HEK293 (cell line): ENCODE measurements at regions not wholly inside any gene's neighbourhood (a gene's known extent, or its start where the extent isn't known, plus 50 kb on each side); places are given as distances from the start of the nearest gene placed in this dataset.
A peak's percentile ranks its signal among the peaks of the same experiment; 100 is the strongest.

Experiments
- BCL11A ChIP-seq: fragments of 450-650 bp; formaldehyde crosslinking; IDR thresholded peaks from 2 replicates; pipeline ENCODE4 v1.5.1; 2016; ENCODE audit warnings: low read depth, missing biosample characterization, missing genetic modification characterization
- IKZF3 ChIP-seq: fragments of 450-650 bp; IDR thresholded peaks from 2 replicates; pipeline ENCODE4 v1.5.0; 2018; ENCODE audit warnings: missing biosample characterization, mild to moderate bottlenecking, missing genetic modification characterization, moderate library complexity
- MEIS1 ChIP-seq: sonication (generic); formaldehyde crosslinking; IDR thresholded peaks from 2 replicates; pipeline ENCODE4 v1.8.1; 2022; ENCODE audit warnings: missing genetic modification reagents, mild to moderate bottlenecking, borderline replicate concordance
- OSR2 ChIP-seq: fragments of 450-650 bp; formaldehyde crosslinking; IDR thresholded peaks from 2 replicates; pipeline ENCODE4 v1.5.1; 2016; ENCODE audit warnings: missing biosample characterization, missing genetic modification characterization
- SALL2 ChIP-seq: fragments of 450-650 bp; formaldehyde crosslinking; IDR thresholded peaks from 2 replicates; pipeline ENCODE4 v1.5.0; 2017; ENCODE audit warnings: missing biosample characterization, mild to moderate bottlenecking, missing genetic modification characterization, borderline replicate concordance
- SCRT1 ChIP-seq: fragments of 450-650 bp; formaldehyde crosslinking; IDR thresholded peaks from 2 replicates; pipeline ENCODE4 v1.5.1; 2016; ENCODE audit warnings: missing biosample characterization, missing genetic modification characterization, borderline replicate concordance
- ZBTB17 ChIP-seq: fragments of 450-650 bp; formaldehyde crosslinking; IDR thresholded peaks from 2 replicates; pipeline ENCODE4 v1.5.1; 2016; ENCODE audit warnings: missing biosample characterization, missing genetic modification characterization
- ZFHX2 ChIP-seq: fragments of 450-650 bp; formaldehyde crosslinking; conservative IDR thresholded peaks from 2 replicates; pipeline ENCODE4 v1.5.1; 2016; ENCODE audit warnings: missing biosample characterization, missing genetic modification characterization
- ZFP41 ChIP-seq: fragments of 450-650 bp; formaldehyde crosslinking; IDR thresholded peaks from 2 replicates; pipeline ENCODE4 v1.5.1; 2016; ENCODE audit warnings: missing biosample characterization, missing genetic modification characterization, borderline replicate concordance
- ZNF157 ChIP-seq: fragments of 450-650 bp; formaldehyde crosslinking; IDR thresholded peaks from 2 replicates; pipeline ENCODE4 v1.5.1; 2016; ENCODE audit warnings: missing biosample characterization, missing genetic modification characterization
- ZNF2 ChIP-seq: fragments of 450-650 bp; formaldehyde crosslinking; IDR thresholded peaks from 2 replicates; pipeline ENCODE4 v1.5.1; 2016; ENCODE audit warnings: missing biosample characterization, missing genetic modification characterization
- ZNF221 ChIP-seq: fragments of 450-650 bp; formaldehyde crosslinking; IDR thresholded peaks from 2 replicates; pipeline ENCODE4 v1.5.1; 2017; ENCODE audit warnings: missing biosample characterization, missing genetic modification characterization, borderline replicate concordance
- ZNF530 ChIP-seq: fragments of 450-650 bp; formaldehyde crosslinking; IDR thresholded peaks from 2 replicates; pipeline ENCODE4 v1.5.1; 2016; ENCODE audit warnings: low read depth, missing biosample characterization, missing genetic modification characterization
- ZNF610 ChIP-seq: fragments of 450-650 bp; formaldehyde crosslinking; IDR thresholded peaks from 2 replicates; pipeline ENCODE4 v1.5.1; 2016; ENCODE audit warnings: missing biosample characterization, missing genetic modification characterization, borderline replicate concordance
- ZNF76 ChIP-seq: fragments of 450-650 bp; formaldehyde crosslinking; IDR thresholded peaks from 2 replicates; pipeline ENCODE4; 2016; ENCODE audit warnings: low read depth, missing biosample characterization, missing genetic modification characterization, borderline replicate concordance
- ZNF777 ChIP-seq: fragments of 450-650 bp; formaldehyde crosslinking; IDR thresholded peaks from 2 replicates; pipeline ENCODE4 v1.5.1; 2017; ENCODE audit warnings: missing biosample characterization, missing genetic modification characterization, borderline replicate concordance
- ZNF791 ChIP-seq: fragments of 450-650 bp; formaldehyde crosslinking; IDR thresholded peaks from 2 replicates; pipeline ENCODE4 v1.5.1; 2016; ENCODE audit warnings: missing biosample characterization, missing genetic modification characterization
- TF ChIP-seq, protein P1 (sequence below): fragments of 450-650 bp; formaldehyde crosslinking; IDR thresholded peaks from 2 replicates; pipeline ENCODE4 v1.5.1; 2017; ENCODE audit warnings: missing biosample characterization, missing genetic modification characterization
- TF ChIP-seq, protein P2 (sequence below): fragments of 450-650 bp; formaldehyde crosslinking; IDR thresholded peaks from 2 replicates; pipeline ENCODE4 v1.5.1; 2017; ENCODE audit warnings: missing biosample characterization, missing genetic modification characterization
- TF ChIP-seq, protein P3 (sequence below): fragments of 450-650 bp; formaldehyde crosslinking; IDR thresholded peaks from 2 replicates; pipeline ENCODE4 v1.5.1; 2016; ENCODE audit warnings: missing biosample characterization, missing genetic modification characterization
- TF ChIP-seq, protein P4 (sequence below): fragments of 450-650 bp; formaldehyde crosslinking; conservative IDR thresholded peaks from 2 replicates; pipeline ENCODE4 v1.5.1; 2016; ENCODE audit warnings: low read depth, missing biosample characterization, missing genetic modification characterization
- TF ChIP-seq, protein P5 (sequence below): fragments of 450-650 bp; formaldehyde crosslinking; IDR thresholded peaks from 2 replicates; pipeline ENCODE4 v1.5.1; 2016; ENCODE audit warnings: missing biosample characterization, missing genetic modification characterization
- TF ChIP-seq, protein P6 (sequence below): fragments of 450-650 bp; formaldehyde crosslinking; IDR thresholded peaks from 2 replicates; pipeline ENCODE4 v1.5.1; 2017; ENCODE audit warnings: missing biosample characterization, missing genetic modification characterization
- TF ChIP-seq, protein P7 (sequence below): fragments of 450-650 bp; formaldehyde crosslinking; IDR thresholded peaks from 2 replicates; pipeline ENCODE4 v1.5.1; 2016; ENCODE audit warnings: missing biosample characterization, missing genetic modification characterization

DNA sequence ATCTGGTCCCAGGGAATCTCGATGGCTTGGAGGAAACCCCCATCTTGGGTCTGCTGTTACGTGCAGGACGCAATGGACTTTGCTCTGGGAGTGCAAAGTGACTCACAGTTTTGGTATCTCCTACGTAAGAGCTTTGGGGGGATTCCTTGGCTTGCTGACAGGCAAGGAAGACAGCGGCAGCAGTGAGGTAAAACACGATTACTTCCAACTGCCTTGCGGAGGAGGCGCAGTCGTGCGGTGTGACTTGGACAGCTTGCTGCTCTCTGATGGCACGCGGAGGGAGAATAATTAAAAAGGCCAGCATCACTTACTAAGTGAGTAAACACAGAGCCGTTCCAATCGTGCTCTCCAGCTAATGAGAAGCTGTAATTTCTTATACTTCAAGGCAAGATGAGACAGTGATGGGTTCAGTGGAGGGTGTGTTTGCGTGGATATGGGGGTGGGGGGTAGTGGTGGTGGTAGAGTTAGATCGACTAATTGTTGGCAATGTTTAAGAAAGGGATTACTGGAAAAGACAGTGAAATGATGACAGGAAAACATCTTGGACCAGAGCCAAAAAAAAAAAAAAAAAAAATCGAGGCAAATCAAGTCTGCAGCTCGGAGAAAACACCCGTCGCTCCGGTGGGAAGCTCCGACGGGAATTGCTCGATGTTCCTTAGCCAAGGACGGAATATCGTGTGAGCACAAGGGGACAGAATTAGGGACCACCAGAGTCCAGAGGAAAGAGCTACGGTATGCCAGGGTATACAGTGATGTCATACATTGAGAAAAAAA lies 184.8 kb upstream of the ZFHX3 start (continued):
- TF ChIP-seq BCL11A (tag by site-specific recombination) = no peak; the same call in 1 of the 2 replicates
- TF ChIP-seq ZNF157 = no peak
- TF ChIP-seq ZNF791 = no peak
- TF ChIP-seq ZNF777 (tag by site-specific recombination) = peak; percentile 87; the same call in 1 of the 2 replicates
- no peak for TF ChIP-seq MEIS1 (CRISPR knock-in tag)
- TF ChIP-seq, protein P1, sequence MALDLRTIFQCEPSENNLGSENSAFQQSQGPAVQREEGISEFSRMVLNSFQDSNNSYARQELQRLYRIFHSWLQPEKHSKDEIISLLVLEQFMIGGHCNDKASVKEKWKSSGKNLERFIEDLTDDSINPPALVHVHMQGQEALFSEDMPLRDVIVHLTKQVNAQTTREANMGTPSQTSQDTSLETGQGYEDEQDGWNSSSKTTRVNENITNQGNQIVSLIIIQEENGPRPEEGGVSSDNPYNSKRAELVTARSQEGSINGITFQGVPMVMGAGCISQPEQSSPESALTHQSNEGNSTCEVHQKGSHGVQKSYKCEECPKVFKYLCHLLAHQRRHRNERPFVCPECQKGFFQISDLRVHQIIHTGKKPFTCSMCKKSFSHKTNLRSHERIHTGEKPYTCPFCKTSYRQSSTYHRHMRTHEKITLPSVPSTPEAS (tag by site-specific recombination) = no peak
- no peak for TF ChIP-seq SALL2
- TF ChIP-seq, protein P2, sequence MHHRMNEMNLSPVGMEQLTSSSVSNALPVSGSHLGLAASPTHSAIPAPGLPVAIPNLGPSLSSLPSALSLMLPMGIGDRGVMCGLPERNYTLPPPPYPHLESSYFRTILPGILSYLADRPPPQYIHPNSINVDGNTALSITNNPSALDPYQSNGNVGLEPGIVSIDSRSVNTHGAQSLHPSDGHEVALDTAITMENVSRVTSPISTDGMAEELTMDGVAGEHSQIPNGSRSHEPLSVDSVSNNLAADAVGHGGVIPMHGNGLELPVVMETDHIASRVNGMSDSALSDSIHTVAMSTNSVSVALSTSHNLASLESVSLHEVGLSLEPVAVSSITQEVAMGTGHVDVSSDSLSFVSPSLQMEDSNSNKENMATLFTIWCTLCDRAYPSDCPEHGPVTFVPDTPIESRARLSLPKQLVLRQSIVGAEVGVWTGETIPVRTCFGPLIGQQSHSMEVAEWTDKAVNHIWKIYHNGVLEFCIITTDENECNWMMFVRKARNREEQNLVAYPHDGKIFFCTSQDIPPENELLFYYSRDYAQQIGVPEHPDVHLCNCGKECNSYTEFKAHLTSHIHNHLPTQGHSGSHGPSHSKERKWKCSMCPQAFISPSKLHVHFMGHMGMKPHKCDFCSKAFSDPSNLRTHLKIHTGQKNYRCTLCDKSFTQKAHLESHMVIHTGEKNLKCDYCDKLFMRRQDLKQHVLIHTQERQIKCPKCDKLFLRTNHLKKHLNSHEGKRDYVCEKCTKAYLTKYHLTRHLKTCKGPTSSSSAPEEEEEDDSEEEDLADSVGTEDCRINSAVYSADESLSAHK (tag by site-specific recombination) = no peak
- TF ChIP-seq, protein P3, sequence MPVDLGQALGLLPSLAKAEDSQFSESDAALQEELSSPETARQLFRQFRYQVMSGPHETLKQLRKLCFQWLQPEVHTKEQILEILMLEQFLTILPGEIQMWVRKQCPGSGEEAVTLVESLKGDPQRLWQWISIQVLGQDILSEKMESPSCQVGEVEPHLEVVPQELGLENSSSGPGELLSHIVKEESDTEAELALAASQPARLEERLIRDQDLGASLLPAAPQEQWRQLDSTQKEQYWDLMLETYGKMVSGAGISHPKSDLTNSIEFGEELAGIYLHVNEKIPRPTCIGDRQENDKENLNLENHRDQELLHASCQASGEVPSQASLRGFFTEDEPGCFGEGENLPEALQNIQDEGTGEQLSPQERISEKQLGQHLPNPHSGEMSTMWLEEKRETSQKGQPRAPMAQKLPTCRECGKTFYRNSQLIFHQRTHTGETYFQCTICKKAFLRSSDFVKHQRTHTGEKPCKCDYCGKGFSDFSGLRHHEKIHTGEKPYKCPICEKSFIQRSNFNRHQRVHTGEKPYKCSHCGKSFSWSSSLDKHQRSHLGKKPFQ (tag by site-specific recombination) = peak; percentile 24; the same call in 1 of the 2 replicates
- TF ChIP-seq ZNF610 (tag by site-specific recombination) = no peak
- TF ChIP-seq ZNF76 (tag by site-specific recombination) = no peak
- TF ChIP-seq, protein P4, sequence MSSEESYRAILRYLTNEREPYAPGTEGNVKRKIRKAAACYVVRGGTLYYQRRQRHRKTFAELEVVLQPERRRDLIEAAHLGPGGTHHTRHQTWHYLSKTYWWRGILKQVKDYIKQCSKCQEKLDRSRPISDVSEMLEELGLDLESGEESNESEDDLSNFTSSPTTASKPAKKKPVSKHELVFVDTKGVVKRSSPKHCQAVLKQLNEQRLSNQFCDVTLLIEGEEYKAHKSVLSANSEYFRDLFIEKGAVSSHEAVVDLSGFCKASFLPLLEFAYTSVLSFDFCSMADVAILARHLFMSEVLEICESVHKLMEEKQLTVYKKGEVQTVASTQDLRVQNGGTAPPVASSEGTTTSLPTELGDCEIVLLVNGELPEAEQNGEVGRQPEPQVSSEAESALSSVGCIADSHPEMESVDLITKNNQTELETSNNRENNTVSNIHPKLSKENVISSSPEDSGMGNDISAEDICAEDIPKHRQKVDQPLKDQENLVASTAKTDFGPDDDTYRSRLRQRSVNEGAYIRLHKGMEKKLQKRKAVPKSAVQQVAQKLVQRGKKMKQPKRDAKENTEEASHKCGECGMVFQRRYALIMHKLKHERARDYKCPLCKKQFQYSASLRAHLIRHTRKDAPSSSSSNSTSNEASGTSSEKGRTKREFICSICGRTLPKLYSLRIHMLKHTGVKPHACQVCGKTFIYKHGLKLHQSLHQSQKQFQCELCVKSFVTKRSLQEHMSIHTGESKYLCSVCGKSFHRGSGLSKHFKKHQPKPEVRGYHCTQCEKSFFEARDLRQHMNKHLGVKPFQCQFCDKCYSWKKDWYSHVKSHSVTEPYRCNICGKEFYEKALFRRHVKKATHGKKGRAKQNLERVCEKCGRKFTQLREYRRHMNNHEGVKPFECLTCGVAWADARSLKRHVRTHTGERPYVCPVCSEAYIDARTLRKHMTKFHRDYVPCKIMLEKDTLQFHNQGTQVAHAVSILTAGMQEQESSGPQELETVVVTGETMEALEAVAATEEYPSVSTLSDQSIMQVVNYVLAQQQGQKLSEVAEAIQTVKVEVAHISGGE (tag by site-specific recombination) = 0 out of 2 replicates have a peak, but pooled peaks have one; percentile 27
- no peak for TF ChIP-seq ZNF221
- no peak for TF ChIP-seq ZNF530 (tag by site-specific recombination)
- TF ChIP-seq ZFHX2 (tag by site-specific recombination) = no peak
- TF ChIP-seq ZBTB17 (tag by site-specific recombination) = peak; percentile 63
- TF ChIP-seq, protein P5, sequence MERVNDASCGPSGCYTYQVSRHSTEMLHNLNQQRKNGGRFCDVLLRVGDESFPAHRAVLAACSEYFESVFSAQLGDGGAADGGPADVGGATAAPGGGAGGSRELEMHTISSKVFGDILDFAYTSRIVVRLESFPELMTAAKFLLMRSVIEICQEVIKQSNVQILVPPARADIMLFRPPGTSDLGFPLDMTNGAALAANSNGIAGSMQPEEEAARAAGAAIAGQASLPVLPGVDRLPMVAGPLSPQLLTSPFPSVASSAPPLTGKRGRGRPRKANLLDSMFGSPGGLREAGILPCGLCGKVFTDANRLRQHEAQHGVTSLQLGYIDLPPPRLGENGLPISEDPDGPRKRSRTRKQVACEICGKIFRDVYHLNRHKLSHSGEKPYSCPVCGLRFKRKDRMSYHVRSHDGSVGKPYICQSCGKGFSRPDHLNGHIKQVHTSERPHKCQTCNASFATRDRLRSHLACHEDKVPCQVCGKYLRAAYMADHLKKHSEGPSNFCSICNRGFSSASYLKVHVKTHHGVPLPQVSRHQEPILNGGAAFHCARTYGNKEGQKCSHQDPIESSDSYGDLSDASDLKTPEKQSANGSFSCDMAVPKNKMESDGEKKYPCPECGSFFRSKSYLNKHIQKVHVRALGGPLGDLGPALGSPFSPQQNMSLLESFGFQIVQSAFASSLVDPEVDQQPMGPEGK (tag by site-specific recombination) = no peak; the same call in none of the 2 replicates
- TF ChIP-seq IKZF3 = no peak
- TF ChIP-seq, protein P6, sequence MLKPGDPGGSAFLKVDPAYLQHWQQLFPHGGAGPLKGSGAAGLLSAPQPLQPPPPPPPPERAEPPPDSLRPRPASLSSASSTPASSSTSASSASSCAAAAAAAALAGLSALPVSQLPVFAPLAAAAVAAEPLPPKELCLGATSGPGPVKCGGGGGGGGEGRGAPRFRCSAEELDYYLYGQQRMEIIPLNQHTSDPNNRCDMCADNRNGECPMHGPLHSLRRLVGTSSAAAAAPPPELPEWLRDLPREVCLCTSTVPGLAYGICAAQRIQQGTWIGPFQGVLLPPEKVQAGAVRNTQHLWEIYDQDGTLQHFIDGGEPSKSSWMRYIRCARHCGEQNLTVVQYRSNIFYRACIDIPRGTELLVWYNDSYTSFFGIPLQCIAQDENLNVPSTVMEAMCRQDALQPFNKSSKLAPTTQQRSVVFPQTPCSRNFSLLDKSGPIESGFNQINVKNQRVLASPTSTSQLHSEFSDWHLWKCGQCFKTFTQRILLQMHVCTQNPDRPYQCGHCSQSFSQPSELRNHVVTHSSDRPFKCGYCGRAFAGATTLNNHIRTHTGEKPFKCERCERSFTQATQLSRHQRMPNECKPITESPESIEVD (tag by site-specific recombination) = no peak
- TF ChIP-seq ZFP41 (tag by site-specific recombination) = no peak
- TF ChIP-seq ZNF2 (tag by site-specific recombination) = no peak
- TF ChIP-seq, protein P7, sequence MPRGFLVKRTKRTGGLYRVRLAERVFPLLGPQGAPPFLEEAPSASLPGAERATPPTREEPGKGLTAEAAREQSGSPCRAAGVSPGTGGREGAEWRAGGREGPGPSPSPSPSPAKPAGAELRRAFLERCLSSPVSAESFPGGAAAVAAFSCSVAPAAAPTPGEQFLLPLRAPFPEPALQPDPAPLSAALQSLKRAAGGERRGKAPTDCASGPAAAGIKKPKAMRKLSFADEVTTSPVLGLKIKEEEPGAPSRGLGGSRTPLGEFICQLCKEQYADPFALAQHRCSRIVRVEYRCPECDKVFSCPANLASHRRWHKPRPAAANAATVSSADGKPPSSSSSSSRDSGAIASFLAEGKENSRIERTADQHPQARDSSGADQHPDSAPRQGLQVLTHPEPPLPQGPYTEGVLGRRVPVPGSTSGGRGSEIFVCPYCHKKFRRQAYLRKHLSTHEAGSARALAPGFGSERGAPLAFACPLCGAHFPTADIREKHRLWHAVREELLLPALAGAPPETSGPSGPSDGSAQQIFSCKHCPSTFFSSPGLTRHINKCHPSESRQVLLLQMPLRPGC = no peak
- no peak for TF ChIP-seq SCRT1
- no peak for TF ChIP-seq OSR2 (tag by site-specific recombination)
